ENCODE measurements at regions not wholly inside any gene's neighbourhood (a gene's known extent, or its start where the extent isn't known, plus 50 kb on each side); places are given as distances from the start of the nearest gene placed in this dataset.

GRCh38 chr6:26163427-26164119 is 76.3 kb downstream of the HFE start:
- Histone ChIP-seq H3K4me3 (ENCODE audit: low read depth in 1 of 3, low read length in 3 of 3) (no peak overlapping the region), H3K27ac (ENCODE audit: low read depth in 1 of 2, low read length in 2 of 2) (no peak overlapping the region), H3K9me3 (ENCODE audit: control insufficient read depth in 4 of 4, low read length in 3 of 4) (no peaks in the 10 kb centered on the region), H3K9ac (ENCODE audit: low read depth in 1 of 2, low read length in 2 of 2) (no peak overlapping the region), H3K36me3 (ENCODE audit: control insufficient read depth in 4 of 4, insufficient read depth in 3 of 4, low read depth in 1 of 4, low read length in 3 of 4) (peaks cover 1 to 7% (median 5%) of the 10 kb centered on the region in 4 donors), H3K4me1 (ENCODE audit: control insufficient read depth in 4 of 4, insufficient read depth in 4 of 4, low read length in 3 of 4) (peaks cover 5 to 11% (median 8%) of the 10 kb centered on the region in 4 donors), H3K27me3 (ENCODE audit: control insufficient read depth in 4 of 4, insufficient read depth in 4 of 4, low read length in 3 of 4) (no peaks in the 10 kb centered on the region)
- TF ChIP-seq GABPA (IDR thresholded peaks at IDR 0.05 in 1 of 2, conservative IDR thresholded peaks at IDR 0.05 in 1 of 2) (no peak), HNF4G (IDR thresholded peaks at IDR 0.05) (no peak), YY1 (IDR thresholded peaks at IDR 0.05) (no peak), TAF1 (conservative IDR thresholded peaks at IDR 0.05) (no peak), RAD21 (IDR thresholded peaks at IDR 0.05) (no peak), FOXA1 (IDR thresholded peaks at IDR 0.05) (no peak), HNF4A (conservative IDR thresholded peaks at IDR 0.05) (no peak), SP1 (IDR thresholded peaks at IDR 0.05) (no peak), NR2F2 (IDR thresholded peaks at IDR 0.05) (no peak), RXRA (IDR thresholded peaks at IDR 0.05) (no peak)
- TF ChIP-seq, protein P1, sequence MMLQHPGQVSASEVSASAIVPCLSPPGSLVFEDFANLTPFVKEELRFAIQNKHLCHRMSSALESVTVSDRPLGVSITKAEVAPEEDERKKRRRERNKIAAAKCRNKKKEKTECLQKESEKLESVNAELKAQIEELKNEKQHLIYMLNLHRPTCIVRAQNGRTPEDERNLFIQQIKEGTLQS (IDR thresholded peaks at IDR 0.05), result no peak
- TF ChIP-seq, protein P2, sequence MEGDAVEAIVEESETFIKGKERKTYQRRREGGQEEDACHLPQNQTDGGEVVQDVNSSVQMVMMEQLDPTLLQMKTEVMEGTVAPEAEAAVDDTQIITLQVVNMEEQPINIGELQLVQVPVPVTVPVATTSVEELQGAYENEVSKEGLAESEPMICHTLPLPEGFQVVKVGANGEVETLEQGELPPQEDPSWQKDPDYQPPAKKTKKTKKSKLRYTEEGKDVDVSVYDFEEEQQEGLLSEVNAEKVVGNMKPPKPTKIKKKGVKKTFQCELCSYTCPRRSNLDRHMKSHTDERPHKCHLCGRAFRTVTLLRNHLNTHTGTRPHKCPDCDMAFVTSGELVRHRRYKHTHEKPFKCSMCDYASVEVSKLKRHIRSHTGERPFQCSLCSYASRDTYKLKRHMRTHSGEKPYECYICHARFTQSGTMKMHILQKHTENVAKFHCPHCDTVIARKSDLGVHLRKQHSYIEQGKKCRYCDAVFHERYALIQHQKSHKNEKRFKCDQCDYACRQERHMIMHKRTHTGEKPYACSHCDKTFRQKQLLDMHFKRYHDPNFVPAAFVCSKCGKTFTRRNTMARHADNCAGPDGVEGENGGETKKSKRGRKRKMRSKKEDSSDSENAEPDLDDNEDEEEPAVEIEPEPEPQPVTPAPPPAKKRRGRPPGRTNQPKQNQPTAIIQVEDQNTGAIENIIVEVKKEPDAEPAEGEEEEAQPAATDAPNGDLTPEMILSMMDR (IDR thresholded peaks at IDR 0.05; ENCODE audit: low read depth, low read length, missing input control), result no peak
- 84% methylated on average over 11 of the region's 11 CpGs for WGBS
- DNase-seq (ENCODE audit: low spot score), result no peak

DNA sequence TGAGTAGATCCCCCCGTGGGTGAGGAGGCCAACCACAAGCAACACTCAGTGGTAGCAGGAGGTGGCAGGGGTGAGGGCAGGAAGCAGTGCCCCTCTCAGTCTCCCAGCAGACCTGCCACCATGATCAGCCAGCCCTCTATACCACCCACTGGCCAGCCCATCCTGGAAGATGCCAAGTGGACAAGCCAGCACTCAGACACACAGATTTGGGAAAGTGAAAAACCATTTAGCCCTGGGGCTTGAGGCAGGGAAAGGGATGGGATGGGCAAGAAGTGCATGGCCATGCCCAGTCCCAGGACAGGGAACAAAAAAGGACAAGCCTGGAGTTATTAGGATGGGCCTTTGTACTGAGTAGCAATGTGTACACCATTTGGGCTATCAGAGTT is 76.9 kb downstream of the HFE start:
- Histone ChIP-seq H3K27me3 (ENCODE audit: control insufficient read depth in 4 of 4, insufficient read depth in 4 of 4, low read length in 3 of 4) (no peaks in the 10 kb centered on the region), H3K9me3 (ENCODE audit: control insufficient read depth in 4 of 4, low read length in 3 of 4) (no peaks in the 10 kb centered on the region), H3K9ac (ENCODE audit: low read depth in 1 of 2, low read length in 2 of 2) (no peak overlapping the region), H3K4me3 (ENCODE audit: low read depth in 1 of 3, low read length in 3 of 3) (no peak overlapping the region), H3K4me1 (ENCODE audit: control insufficient read depth in 4 of 4, insufficient read depth in 4 of 4, low read length in 3 of 4) (peaks cover 5 to 11% (median 8%) of the 10 kb centered on the region in 4 donors), H3K27ac (ENCODE audit: low read depth in 1 of 2, low read length in 2 of 2) (no peak overlapping the region), H3K36me3 (ENCODE audit: control insufficient read depth in 4 of 4, insufficient read depth in 3 of 4, low read depth in 1 of 4, low read length in 3 of 4) (peaks cover 1 to 7% (median 5%) of the 10 kb centered on the region in 4 donors)
- WGBS, result 84% methylated on average over 1 of the region's 1 CpG
- DNase-seq (ENCODE audit: low spot score), result no peak
- TF ChIP-seq YY1 (IDR thresholded peaks at IDR 0.05) (no peak), HNF4G (IDR thresholded peaks at IDR 0.05) (no peak), REST (IDR thresholded peaks at IDR 0.05) (no peak), HNF4A (conservative IDR thresholded peaks at IDR 0.05) (no peak), JUND (IDR thresholded peaks at IDR 0.05) (no peak), TAF1 (conservative IDR thresholded peaks at IDR 0.05) (no peak), MAX (IDR thresholded peaks at IDR 0.05) (no peak), RXRA (IDR thresholded peaks at IDR 0.05) (no peak), NR2F2 (IDR thresholded peaks at IDR 0.05) (no peak), FOXA2 (IDR thresholded peaks at IDR 0.05) (no peak), SP1 (IDR thresholded peaks at IDR 0.05) (no peak), EGR1 (IDR thresholded peaks at IDR 0.05; ENCODE audit: low read depth in 2 of 2) (no peak), GABPA (IDR thresholded peaks at IDR 0.05 in 1 of 2, conservative IDR thresholded peaks at IDR 0.05 in 1 of 2) (no peak), ZBTB33 (IDR thresholded peaks at IDR 0.05) (no peak), RAD21 (IDR thresholded peaks at IDR 0.05) (no peak), FOXA1 (IDR thresholded peaks at IDR 0.05) (no peak)
- TF ChIP-seq, protein P2 (IDR thresholded peaks at IDR 0.05; ENCODE audit: low read depth, low read length, missing input control), result no peak
- TF ChIP-seq, protein P1 (IDR thresholded peaks at IDR 0.05), result no peak

Data from liver (tissue), 8 donors.